Activated gamma-delta T cell treated with anti-CD3 and anti-CD28 coated beads, Interleukin-2, amount 50 U/mL, for 16 hours (primary cell): ENCODE measurements at regions not wholly inside any gene's neighbourhood (a gene's known extent, or its start where the extent isn't known, plus 50 kb on each side); places are given as distances from the start of the nearest gene placed in this dataset.

ENCODE experiments used
- DNase-seq: peaks from one replicate; pipeline ENCODE4 v3.0.0-alpha.2; 2020; ENCODE audit warnings: low read depth

- no peak for DNase-seq
These were observed 50.8 kb upstream of the TSHZ2 start for GRCh38 chr20:52921340-52921739.

- DNase-seq = no peak
These were observed 53.8 kb upstream of the TSHZ2 start for GRCh38 chr20:52918311-52918710.

GRCh38 chr20:52915564-52915963, 56.6 kb upstream of the TSHZ2 start:
- no peak for DNase-seq

- DNase-seq = no peak
These were observed 57.3 kb upstream of the TSHZ2 start for GRCh38 chr20:52914870-52915269.

- DNase-seq = no peak
These were observed 58.3 kb upstream of the TSHZ2 start for GRCh38 chr20:52913650-52914387.

GRCh38 chr20:52905241-52905994, 66.7 kb upstream of the TSHZ2 start:
- DNase-seq = no peak

GRCh38 chr20:52904837-52905236, 67.3 kb upstream of the TSHZ2 start:
- no peak for DNase-seq

- no peak for DNase-seq
These were observed 73.0 kb upstream of the TSHZ2 start for GRCh38 chr20:52899041-52899608.

GRCh38 chr20:52896348-52896747, 75.8 kb upstream of the TSHZ2 start:
- DNase-seq = no peak

- DNase-seq = no peak
These were observed 76.5 kb upstream of the TSHZ2 start for GRCh38 chr20:52895701-52896100.

GRCh38 chr20:52895235-52895634, 76.9 kb upstream of the TSHZ2 start:
- no peak for DNase-seq

- no peak for DNase-seq
These were observed 78.7 kb upstream of the TSHZ2 start for GRCh38 chr20:52893498-52893897.

GRCh38 chr20:52892023-52892422, 80.1 kb upstream of the TSHZ2 start:
- DNase-seq = no peak

- no peak for DNase-seq
These were observed 82.0 kb upstream of the TSHZ2 start for GRCh38 chr20:52890130-52890529.

GRCh38 chr20:52889225-52889624, 82.9 kb upstream of the TSHZ2 start:
- no peak for DNase-seq

GRCh38 chr20:52888096-52888495, 84.1 kb upstream of the TSHZ2 start:
- DNase-seq = no peak

GRCh38 chr20:52880997-52881396, 91.2 kb upstream of the TSHZ2 start:
- no peak for DNase-seq

GRCh38 chr20:52880259-52880658, 91.9 kb upstream of the TSHZ2 start:
- DNase-seq = no peak

GRCh38 chr20:52874241-52874640, 97.9 kb upstream of the TSHZ2 start:
- DNase-seq = no peak

- DNase-seq = no peak
These were observed 102.3 kb upstream of the TSHZ2 start for GRCh38 chr20:52869698-52870501.

- no peak for DNase-seq
These were observed 102.9 kb upstream of the TSHZ2 start for GRCh38 chr20:52869276-52869675.

GRCh38 chr20:52867305-52867704, 104.9 kb upstream of the TSHZ2 start:
- no peak for DNase-seq
